GM21367 (cell line): ENCODE measurements at regions not wholly inside any gene's neighbourhood (a gene's known extent, or its start where the extent isn't known, plus 50 kb on each side); places are given as distances from the start of the nearest gene placed in this dataset.
A peak's percentile ranks its signal among the peaks of the same experiment; 100 is the strongest.

Source experiments
- ATAC-seq: cut with Tn5 transposase; IDR thresholded peaks from one replicate; pipeline ENCODE4 v1.9.1; 2021; ENCODE audit not compliant: unreplicated experiment

- ATAC-seq: no peak
These were observed 56.0 kb upstream of the CD53 start for GRCh38 chr1:110816945-110817344.

GRCh38 chr1:110811529-110811928 is 61.4 kb upstream of the CD53 start:
- ATAC-seq: no peak

- ATAC-seq: no peak
These were observed 72.9 kb upstream of the CD53 start for GRCh38 chr1:110800079-110800478.

GRCh38 chr1:110798691-110799256 is 74.2 kb upstream of the CD53 start:
- no peak for ATAC-seq

GRCh38 chr1:110788673-110789072 is 84.3 kb upstream of the CD53 start:
- ATAC-seq: no peak

GRCh38 chr1:110787328-110788071 is 85.4 kb upstream of the CD53 start:
- ATAC-seq: peak; percentile 66

GRCh38 chr1:110786802-110787327 is 86.1 kb upstream of the CD53 start:
- no peak for ATAC-seq

GRCh38 chr1:110785612-110786011 is 87.3 kb upstream of the CD53 start:
- ATAC-seq: no peak

- no peak for ATAC-seq
These were observed 87.9 kb upstream of the CD53 start for GRCh38 chr1:110785055-110785454.

- no peak for ATAC-seq
These were observed 89.5 kb upstream of the CD53 start for GRCh38 chr1:110783292-110783918.

GRCh38 chr1:110781525-110781924 is 91.4 kb upstream of the CD53 start:
- ATAC-seq: no peak

- ATAC-seq: no peak
These were observed 92.1 kb upstream of the CD53 start for GRCh38 chr1:110780600-110781484.

GRCh38 chr1:110779636-110780035 is 93.3 kb upstream of the CD53 start:
- no peak for ATAC-seq

GRCh38 chr1:110778821-110779220 is 94.1 kb upstream of the CD53 start:
- ATAC-seq: no peak

- ATAC-seq: no peak
These were observed 95.7 kb upstream of the CD53 start for GRCh38 chr1:110777228-110777627.

GRCh38 chr1:110774398-110774797 is 98.5 kb upstream of the CD53 start:
- no peak for ATAC-seq

GRCh38 chr1:110773813-110774212 is 99.1 kb upstream of the KCNA3 start:
- ATAC-seq: no peak

- no peak for ATAC-seq
These were observed 96.7 kb upstream of the KCNA3 start for GRCh38 chr1:110771245-110772022.

GRCh38 chr1:110770832-110771231 is 96.1 kb upstream of the KCNA3 start:
- ATAC-seq: no peak

GRCh38 chr1:110768605-110769004 is 93.9 kb upstream of the KCNA3 start:
- ATAC-seq: no peak

GRCh38 chr1:110766336-110766647 is 91.6 kb upstream of the KCNA3 start:
- no peak for ATAC-seq
